ENCODE measurements at regions not wholly inside any gene's neighbourhood (a gene's known extent, or its start where the extent isn't known, plus 50 kb on each side); places are given as distances from the start of the nearest gene placed in this dataset.

GRCh38 chr10:124324856-124325632, 93.7 kb downstream of the OAT start:
- TF ChIP-seq CTCF (IDR thresholded peaks at IDR 0.05) = no peak
- no peak for TF ChIP-seq EZH2phosphoT487 (IDR thresholded peaks at IDR 0.05)
